CD4-positive, alpha-beta T cell (primary cell): ENCODE measurements at regions not wholly inside any gene's neighbourhood (a gene's known extent, or its start where the extent isn't known, plus 50 kb on each side); places are given as distances from the start of the nearest gene placed in this dataset.

ENCODE experiments used
- ATAC-seq: fragments of 200-7000 bp; cut with Tn5 transposase; one replicate; pipeline ENCODE4 v1.10.0; 2022; ENCODE audit warnings: mild to moderate bottlenecking; ENCODE audit not compliant: poor library complexity
- CTCF ChIA-PET: fragments of 350-600 bp; sonication (Branson Sonifier 250); formaldehyde crosslinking; loops from one replicate; lab custom pipeline; 2021; ENCODE audit warnings: antibody characterized with exemption, inconsistent platforms; lab: Charles Lee
- POLR2A ChIA-PET: fragments of 350-600 bp; sonication (Branson Sonifier 250); formaldehyde crosslinking; loops from one replicate; lab custom pipeline; 2021; ENCODE audit warnings: antibody characterized with exemption, inconsistent platforms; lab: Charles Lee
- DNase-seq, 14 experiments: peaks; one replicate each; pipeline ENCODE4 v3.0.0-alpha.2; 2013 to 2020; ENCODE audit warnings: mixed read lengths in 2 of 14
- H3K27ac ChIP-seq, 2 donors: one replicate each; pipeline versions ENCODE4 v1.5.1 to v1.7.0; 2013; ENCODE audit warnings: low read length in 2 of 2, low read depth in 1 of 2, mild to moderate bottlenecking in 1 of 2
- H3K27me3 ChIP-seq, 2 experiments: 1 replicate in 1 of 2; 2 replicates in 1 of 2; pipeline versions ENCODE4 v1.6.1 to v1.7.0; 2013; ENCODE audit warnings: low read length in 2 of 2, control low read depth in 1 of 2, mild to moderate bottlenecking in 1 of 2, moderate library complexity in 1 of 2; ENCODE audit not compliant: insufficient read depth in 2 of 2, control insufficient read depth in 1 of 2
- H3K36me3 ChIP-seq: one replicate; pipeline ENCODE4 v1.6.1; 2013; ENCODE audit warnings: low read length, control low read depth; ENCODE audit not compliant: insufficient read depth
- H3K4me1 ChIP-seq: one replicate; pipeline ENCODE4 v1.6.1; 2013; ENCODE audit warnings: low read length, control low read depth; ENCODE audit not compliant: insufficient read depth
- H3K4me3 ChIP-seq: one replicate; pipeline ENCODE4 v1.5.1; 2013; ENCODE audit warnings: mild to moderate bottlenecking, low read length, moderate library complexity
- H3K9me3 ChIP-seq, 2 experiments: 1 replicate in 1 of 2; 2 replicates in 1 of 2; pipeline versions ENCODE4 v1.6.1 to v1.7.0; 2013; ENCODE audit warnings: low read length in 2 of 2, mild to moderate bottlenecking in 2 of 2, control low read depth in 1 of 2, moderate library complexity in 1 of 2; ENCODE audit not compliant: control insufficient read depth in 1 of 2, insufficient read depth in 1 of 2
- H3K27ac Mint-ChIP-seq: one replicate; pipeline ENCODE4 v1.8.0; 2020; ENCODE audit warnings: mixed read lengths
- H3K27me3 Mint-ChIP-seq: one replicate; pipeline ENCODE4 v1.8.0; 2021; ENCODE audit warnings: mixed read lengths
- H3K36me3 Mint-ChIP-seq: one replicate; pipeline ENCODE4 v1.8.0; 2021; ENCODE audit warnings: low read depth, mixed read lengths
- H3K4me1 Mint-ChIP-seq: one replicate; pipeline ENCODE4 v1.8.0; 2021; ENCODE audit warnings: low read depth, mixed read lengths
- H3K4me3 Mint-ChIP-seq: one replicate; pipeline ENCODE4 v1.8.0; 2020; ENCODE audit warnings: mild to moderate bottlenecking, mixed read lengths
- H3K9me3 Mint-ChIP-seq: one replicate; pipeline ENCODE4 v1.8.0; 2020; ENCODE audit warnings: mixed read lengths
- CTCF ChIP-seq: fragments of 200-600 bp; IDR thresholded peaks from one replicate; pipeline ENCODE4 v1.8.0; 2022; ENCODE audit warnings: antibody characterized with exemption, mild to moderate bottlenecking
- intact Hi-C, 2 experiments: fragments of 100-400 bp; cut with DNase I in 1 of 2; cut with micrococcal nuclease in 1 of 2; formaldehyde crosslinking; loops; one replicate each; pipeline versions ENCODE4 v1.15.1 to v1.9.0; 2023 to 2025; cut with DNase I, micrococcal nuclease

DNA sequence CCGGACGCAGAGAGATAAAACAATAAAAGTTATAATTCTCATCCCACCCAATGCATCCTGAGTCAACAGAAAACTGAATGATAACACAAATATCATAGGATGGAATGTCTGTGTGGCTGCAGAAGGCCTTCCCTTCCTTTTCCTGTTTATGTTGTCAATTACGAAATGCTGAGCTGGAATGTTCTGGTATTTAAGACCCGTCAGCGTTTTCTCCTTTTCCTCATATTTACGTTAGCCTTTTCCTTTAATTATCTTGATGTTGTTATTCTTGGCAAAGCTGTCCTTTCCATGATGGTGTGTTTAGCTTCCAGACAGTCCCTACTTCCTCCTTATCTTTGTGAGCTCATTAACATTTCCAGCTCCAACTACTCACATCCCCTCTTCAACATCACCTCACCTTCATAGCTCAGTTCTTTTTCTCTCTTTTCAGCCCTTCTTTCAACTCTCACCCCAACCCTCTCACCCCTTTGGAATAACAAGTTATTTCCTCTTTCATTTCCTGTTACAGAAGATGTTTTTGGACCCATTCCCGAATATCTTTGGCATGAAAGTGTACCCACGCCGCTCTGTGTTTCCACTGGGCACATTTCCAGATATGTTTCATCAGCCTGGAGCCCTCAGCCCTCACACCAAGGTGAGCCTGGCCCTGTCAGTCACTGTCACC is 221.6 kb downstream of the NR2F1-AS1 start:
- TF ChIP-seq CTCF, result no peak
- no peak overlapping the region for H3K4me3 Mint-ChIP-seq
- ATAC-seq (no peak), DNase-seq (no peak)
- H3K27me3 ChIP-seq, result no peaks in the 10 kb centered on the region
- H3K27ac ChIP-seq, result no peak overlapping the region
- no peaks in the 10 kb centered on the region for H3K4me1 Mint-ChIP-seq
- H3K27ac Mint-ChIP-seq, result no peak overlapping the region
- intact Hi-C loops, result no loop called here
- H3K4me3 ChIP-seq, result no peak overlapping the region
- POLR2A ChIA-PET, result no interaction called here
- H3K9me3 Mint-ChIP-seq, result no peaks in the 10 kb centered on the region
- no peaks in the 10 kb centered on the region for H3K36me3 ChIP-seq
- CTCF ChIA-PET, result no interaction called here
- H3K4me1 ChIP-seq, result no peaks in the 10 kb centered on the region
- H3K36me3 Mint-ChIP-seq, result no peaks in the 10 kb centered on the region
- no peaks in the 10 kb centered on the region for H3K27me3 Mint-ChIP-seq
- H3K9me3 ChIP-seq, result peaks cover 0 to 3% of the 10 kb centered on the region in 2 experiments

DNA sequence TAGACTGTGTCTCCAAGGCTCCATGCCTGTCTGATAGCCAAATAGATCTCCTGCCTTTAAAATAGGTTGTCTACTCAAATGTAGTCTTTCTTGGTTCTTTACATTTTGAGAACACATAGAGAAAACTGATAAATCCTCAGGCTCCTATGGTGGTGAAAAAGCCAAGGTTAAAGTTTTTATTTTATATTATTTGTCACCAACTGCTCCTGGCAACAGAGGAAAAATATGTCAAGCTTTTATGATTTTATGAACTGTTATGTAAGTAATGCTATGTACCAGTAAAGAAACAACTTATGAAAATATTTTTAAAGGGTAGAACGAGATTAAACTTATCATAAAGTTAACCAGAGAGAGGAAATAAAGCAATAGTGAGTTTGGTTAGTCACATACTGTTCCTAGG is 222.8 kb downstream of the NR2F1-AS1 start:
- Mint-ChIP-seq H3K4me1 (no peaks in the 10 kb centered on the region), H3K27me3 (no peaks in the 10 kb centered on the region), H3K27ac (no peak overlapping the region), H3K36me3 (no peaks in the 10 kb centered on the region), H3K4me3 (no peak overlapping the region), H3K9me3 (no peaks in the 10 kb centered on the region)
- Histone ChIP-seq H3K36me3 (no peaks in the 10 kb centered on the region), H3K9me3 (peaks cover 0 to 3% of the 10 kb centered on the region in 2 experiments), H3K4me3 (no peak overlapping the region), H3K27ac (no peak overlapping the region), H3K27me3 (no peaks in the 10 kb centered on the region), H3K4me1 (no peaks in the 10 kb centered on the region)
- no peak for TF ChIP-seq CTCF
- ChIA-PET POLR2A (no interaction called here), CTCF (no interaction called here)
- intact Hi-C loops, result no loop called here
- DNase-seq, result no peak
- ATAC-seq, result no peak

DNA sequence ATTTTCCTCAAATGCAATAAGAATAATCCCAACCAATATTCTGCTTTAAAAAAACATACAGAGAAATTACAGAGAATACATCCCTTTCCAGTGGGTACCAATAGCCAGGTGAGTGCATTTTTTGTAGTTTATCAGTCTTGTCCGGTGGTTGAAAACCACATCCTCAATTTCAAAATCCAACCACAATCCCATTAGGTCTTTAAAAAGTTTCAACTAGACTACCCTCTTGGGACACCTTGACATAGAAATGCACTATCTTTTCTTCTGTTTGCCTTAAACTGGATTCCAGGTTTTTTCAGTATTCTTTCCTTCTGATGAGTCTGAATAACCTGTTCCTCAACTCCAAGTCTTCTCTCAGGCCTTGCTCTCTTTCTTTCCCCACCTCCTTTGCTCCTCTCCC is 223.3 kb downstream of the NR2F1-AS1 start:
- Histone ChIP-seq H3K4me1 (no peaks in the 10 kb centered on the region), H3K4me3 (no peak overlapping the region), H3K27ac (no peak overlapping the region), H3K9me3 (peaks cover 0 to 3% of the 10 kb centered on the region in 2 experiments), H3K36me3 (no peaks in the 10 kb centered on the region), H3K27me3 (no peaks in the 10 kb centered on the region)
- POLR2A ChIA-PET, result no interaction called here
- no peaks in the 10 kb centered on the region for H3K27me3 Mint-ChIP-seq
- no peaks in the 10 kb centered on the region for H3K4me1 Mint-ChIP-seq
- no peaks in the 10 kb centered on the region for H3K9me3 Mint-ChIP-seq
- intact Hi-C loops, result no loop called here
- ATAC-seq (no peak), DNase-seq (no peak)
- no peak overlapping the region for H3K27ac Mint-ChIP-seq
- CTCF ChIA-PET, result no interaction called here
- no peaks in the 10 kb centered on the region for H3K36me3 Mint-ChIP-seq
- no peak overlapping the region for H3K4me3 Mint-ChIP-seq
- TF ChIP-seq CTCF, result no peak
